HL-60/S4 treated with retinoic acid at 250 ng/mL for 4 days and 3 days (cell line): ENCODE measurements at regions not wholly inside any gene's neighbourhood (a gene's known extent, or its start where the extent isn't known, plus 50 kb on each side); places are given as distances from the start of the nearest gene placed in this dataset.
"Not testable (repeated sequence)": the region's sequence is repeated elsewhere in the genome, so short reads cannot be mapped to it uniquely, and the experiment has no call there.

Experiments
- in situ Hi-C: fragments of 300-500 bp; cut with MboI; formaldehyde crosslinking; loops from 2 replicates; pipeline ENCODE4 v1.7.0; 2022; ENCODE audit warnings: low sequenced_read_pairs

DNA sequence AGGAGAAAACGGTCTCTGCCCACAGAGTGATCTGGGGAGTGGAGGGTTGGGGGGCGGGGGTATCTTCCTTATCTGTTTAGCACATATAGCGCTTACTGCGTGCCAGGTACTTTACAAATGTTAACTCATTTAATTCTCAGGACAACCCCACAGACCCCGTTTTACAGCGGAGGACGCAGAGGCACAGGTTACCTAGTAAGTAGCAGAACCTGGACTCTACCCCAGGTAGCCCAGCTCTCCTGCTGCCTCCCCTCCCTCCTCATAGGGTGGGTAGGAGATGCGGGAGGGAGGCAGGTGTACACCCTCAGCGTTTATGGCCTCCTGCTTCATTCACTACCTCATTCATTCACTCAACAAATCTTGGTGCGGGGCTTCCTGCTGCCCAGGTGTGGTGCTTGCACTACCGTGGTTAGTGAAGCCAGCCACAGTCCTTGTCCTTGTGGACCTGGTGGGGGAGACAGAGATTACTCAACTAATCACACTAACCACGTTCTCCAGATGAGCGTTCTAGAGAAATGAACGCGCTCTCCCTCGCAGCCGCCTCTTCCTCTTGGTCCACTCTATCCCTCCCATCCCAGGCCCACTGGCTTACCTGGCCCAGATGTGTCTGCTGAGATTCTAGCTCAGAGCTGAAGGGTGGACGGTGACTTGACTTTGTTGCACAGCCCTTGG, 102.0 kb downstream of the IER5 start:
- in situ Hi-C loops = no loop called here

DNA sequence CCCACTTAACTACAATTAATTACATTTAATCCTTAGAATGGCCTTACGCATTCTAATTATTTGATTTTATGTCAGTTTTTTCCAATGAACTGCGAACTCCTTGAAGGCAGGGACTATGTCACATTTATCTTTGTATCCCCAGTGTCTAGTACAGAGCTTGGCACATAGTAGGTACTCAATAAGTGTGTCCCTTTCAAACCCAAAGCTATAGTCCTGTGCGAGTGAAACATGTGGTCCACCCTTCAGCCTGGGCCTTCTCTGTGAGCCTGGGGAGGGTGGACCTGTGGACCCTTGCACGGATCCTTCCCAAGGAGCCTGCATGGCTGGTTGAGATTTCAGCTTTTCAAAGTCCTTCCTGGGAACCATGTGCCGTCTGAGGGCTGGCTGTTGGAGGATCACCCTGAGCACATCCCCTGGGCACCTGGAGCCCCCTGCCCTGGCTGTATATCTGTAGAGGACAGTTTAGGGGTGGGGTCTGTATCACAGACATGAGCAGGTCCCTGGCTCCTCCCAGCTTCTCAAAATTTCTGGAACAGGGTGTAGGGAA, 103.1 kb downstream of the IER5 start:
- in situ Hi-C loops = no loop called here

DNA sequence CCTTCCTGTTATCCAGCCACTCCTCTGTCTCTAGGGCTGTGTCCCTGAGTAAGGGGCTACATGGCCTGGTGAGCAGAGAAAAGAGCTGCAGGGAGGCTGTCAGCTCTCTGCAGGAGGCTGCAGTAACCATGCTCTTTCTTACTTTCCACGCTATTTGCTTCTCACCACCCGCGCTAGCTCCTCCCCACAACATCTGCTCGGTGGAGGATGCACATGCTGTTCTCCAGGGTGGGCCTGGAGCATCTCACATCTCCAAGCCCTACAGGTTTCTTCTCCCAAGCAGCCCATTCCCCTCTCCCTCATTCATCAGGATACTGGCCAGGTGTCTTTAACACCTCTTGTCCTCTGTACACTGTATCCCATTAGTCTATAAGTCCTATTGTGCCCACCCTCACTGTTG, 103.8 kb downstream of the IER5 start:
- in situ Hi-C loops = no loop called here

DNA sequence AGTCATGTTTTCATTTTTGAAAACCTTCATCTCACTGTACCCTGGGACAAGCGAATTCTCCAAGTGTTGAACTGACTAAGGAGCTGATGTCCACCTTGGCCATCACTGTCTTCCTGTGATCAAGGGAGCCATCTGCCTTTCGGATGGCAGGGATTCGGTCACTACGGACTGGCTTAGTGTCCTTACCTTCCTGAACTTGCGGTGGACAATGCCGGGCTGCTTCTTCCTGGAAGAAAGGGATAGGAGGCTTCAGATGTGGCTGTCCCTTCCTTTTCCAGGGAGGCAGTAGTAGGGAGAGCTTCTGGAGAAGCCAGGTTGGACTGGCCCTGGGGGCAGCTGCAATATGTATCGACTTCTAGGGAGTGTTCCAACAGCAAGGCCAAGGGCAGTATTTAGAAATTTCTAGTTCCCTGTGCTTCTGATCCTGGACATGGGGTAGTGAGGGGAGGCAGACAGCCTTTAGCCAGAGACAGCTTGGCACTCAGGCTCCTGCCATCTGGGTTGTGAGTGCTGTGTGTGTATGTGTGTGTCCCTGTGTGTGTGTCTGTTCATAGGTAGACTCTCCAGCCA, 114.6 kb downstream of the IER5 start:
- in situ Hi-C loops = loop anchor here (10.0 kb wide), 1 partner anchor 212 kb away; no protein-coding TSS in a partner anchor

DNA sequence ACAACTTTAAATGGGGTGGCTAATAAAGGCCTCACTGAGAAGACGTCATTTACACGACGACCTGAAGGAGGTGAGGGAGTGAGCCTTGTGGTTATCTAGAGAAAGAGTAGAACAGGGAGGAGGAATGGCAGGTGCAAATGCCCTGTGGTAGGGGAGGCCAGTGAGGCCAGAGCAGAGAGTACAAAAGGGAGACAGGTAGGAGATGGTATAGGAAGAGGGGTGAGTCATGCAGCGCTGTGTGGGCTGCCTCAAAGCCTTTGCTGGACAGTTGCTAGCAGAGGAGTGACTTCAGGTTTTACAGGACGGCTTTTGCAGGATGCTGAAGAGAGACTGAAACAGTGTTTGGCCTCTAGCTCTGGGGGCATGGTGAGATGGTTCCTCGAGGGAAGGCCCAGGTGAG, 116.0 kb downstream of the IER5 start:
- in situ Hi-C loops = loop anchor here (10.0 kb wide), 1 partner anchor 210 kb away; no protein-coding TSS in a partner anchor

DNA sequence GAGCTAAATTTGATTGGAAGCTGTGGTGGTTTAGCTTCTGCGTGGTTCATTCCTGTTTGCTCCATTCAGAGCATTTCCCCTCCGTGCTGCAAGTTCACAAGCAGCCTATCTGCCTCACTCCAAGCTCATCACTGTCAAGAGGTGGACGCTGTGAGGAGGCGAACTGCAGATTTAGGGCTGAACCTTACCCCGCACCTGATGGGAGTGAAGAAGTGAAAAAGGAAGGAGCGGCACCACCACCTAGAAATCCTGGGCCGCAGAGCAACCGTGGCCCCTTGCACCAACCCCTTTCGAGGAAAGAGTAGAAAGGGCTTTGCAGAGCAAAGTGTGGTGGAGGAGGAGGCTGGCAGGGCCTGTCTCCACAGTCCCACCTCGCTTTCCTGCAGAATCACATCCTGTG, 117.4 kb downstream of the IER5 start:
- in situ Hi-C loops = loop anchor here (10.0 kb wide), 1 partner anchor 209 kb away; no protein-coding TSS in a partner anchor

DNA sequence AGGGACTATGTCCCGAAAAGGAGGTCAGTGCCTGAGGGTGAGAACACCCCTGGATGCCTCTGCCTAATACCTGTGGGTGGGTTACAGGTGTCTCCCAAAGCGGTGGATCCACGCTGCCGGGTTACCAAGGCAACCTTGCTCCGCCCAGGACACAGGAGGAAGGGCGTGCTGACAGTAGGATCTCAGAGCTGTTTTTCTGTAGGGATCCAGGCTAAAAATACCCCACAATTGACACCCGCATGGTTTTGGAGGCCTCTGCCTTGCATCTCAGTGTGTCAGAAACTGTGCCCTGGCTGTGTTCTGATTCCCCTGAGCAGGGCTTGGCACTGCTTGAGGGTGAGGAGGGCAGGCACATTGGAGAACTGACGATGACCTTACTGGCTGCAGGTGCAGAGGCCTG, 118.0 kb downstream of the IER5 start:
- in situ Hi-C loops = loop anchor here (10.0 kb wide), 1 partner anchor 208 kb away; no protein-coding TSS in a partner anchor

DNA sequence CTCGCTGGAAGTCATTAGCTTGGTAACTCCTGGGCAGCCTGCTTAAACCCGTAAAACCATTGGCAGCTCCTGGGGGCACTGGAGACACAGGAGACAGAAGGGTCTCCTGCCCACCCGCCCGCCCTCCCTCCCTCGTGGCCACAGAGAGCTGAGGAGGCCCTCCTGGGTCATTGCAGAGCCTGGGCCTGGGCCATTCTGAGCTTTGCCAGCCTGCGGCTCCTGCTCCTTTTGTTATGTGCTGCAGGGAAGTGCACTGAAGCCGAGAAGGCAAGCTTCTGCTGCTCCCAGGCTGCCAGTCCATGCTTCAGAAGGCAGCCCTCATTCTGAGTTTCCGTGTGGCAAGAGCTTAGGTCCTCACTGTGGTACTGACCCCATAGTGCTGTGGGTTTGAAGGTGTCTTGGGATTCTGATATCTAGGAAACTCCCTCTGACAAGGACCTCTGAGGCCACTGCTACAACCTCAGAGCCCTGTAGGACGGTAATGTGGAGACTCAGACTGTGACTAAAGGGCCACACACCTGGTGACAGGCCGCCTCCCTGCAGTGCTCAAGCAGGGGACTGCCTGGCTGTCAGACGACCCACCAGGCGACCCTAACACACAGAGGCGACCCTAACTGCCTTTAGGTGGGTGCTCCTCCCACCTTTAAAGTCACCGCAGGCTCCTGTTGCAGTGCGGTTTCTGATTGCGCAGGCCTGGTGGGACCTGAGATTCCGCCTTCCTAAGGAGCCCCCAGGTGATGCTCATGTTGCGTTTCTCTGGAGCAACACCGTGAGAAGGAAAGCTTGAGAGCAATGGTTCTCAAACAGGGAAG, 118.7 kb downstream of the IER5 start:
- in situ Hi-C loops = loop anchor here (10.0 kb wide), 1 partner anchor 208 kb away; no protein-coding TSS in a partner anchor

DNA sequence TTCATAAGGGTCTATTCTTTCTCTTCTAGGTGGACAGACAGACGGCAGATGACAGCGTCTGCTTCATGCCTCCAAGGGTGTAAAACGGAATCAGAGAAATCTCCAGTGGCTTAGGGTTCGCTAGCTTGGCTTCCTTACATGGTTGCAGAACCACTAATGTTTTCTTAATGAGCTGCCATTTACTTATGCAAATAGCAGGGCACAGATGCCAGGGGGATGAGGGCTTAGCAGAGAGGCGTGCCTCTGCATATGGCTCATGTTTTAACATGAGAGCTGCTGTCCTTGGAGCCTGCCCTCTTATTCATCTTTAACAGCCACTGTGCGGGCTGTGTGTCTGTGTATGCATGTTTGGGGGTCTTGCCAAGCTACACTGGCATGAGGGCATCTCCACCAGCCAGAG, 119.6 kb downstream of the IER5 start:
- in situ Hi-C loops = loop anchor here (10.0 kb wide), 1 partner anchor 207 kb away; no protein-coding TSS in a partner anchor

DNA sequence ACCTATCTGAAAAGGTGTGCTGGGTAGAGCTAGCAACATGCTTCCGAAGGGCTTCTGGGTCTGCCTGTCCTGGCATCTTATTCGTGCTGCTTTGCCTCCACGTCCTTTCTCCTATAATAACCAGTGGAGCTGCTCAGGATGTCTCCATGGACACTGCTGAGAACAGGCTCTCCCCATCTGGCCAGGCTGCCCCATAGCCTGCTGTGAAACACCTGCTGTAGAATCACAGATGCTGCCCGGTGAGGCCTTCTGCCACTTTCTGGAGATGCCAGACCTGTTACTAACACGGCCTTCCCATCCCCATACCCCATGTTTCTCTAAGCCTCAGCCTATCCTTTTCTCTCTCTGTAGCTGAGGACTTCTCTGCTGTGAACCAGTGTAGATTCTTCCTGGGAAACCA, 120.5 kb downstream of the IER5 start:
- in situ Hi-C loops = loop anchor here (10.0 kb wide), 1 partner anchor 206 kb away; no protein-coding TSS in a partner anchor

DNA sequence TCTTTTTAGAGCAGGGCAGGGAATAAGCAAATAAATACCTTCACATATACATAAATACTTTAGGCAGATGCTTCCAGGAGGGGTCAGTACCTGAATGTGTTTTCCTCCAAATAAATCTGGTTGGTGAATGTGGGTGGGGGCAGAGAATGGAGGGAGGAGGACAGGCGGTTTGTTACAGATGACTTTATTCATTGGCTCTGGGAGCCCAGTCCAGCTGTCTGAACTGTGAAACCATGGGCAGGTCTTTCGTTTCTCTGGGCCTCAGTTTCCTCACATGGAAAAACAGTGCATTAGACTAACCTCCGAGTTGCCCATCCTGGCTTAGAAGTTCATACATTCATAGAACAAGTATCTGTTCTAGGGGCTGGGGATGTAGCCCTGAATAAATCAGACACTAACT, 124.6 kb downstream of the IER5 start:
- in situ Hi-C loops = no loop called here

DNA sequence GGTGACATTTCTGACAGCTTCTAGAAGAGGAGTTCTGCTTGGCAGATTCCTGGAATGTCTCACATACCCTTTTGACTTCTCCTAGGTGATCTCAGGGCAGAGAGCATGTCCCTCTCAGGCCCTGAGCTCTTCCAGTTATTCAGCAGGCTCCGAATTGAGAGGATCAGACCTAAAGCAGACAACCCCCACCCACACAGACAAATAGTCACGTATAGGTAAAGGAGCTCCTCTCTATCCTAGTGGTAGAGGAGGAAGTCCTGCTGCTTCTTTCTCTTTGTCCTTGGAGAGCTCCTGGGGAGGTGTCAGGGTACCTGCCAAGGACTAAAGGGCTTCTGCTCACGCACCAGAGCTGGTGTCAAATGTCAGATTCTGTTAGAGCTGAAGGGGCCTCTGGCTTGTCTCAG, 128.1 kb downstream of the IER5 start:
- in situ Hi-C loops = no loop called here

DNA sequence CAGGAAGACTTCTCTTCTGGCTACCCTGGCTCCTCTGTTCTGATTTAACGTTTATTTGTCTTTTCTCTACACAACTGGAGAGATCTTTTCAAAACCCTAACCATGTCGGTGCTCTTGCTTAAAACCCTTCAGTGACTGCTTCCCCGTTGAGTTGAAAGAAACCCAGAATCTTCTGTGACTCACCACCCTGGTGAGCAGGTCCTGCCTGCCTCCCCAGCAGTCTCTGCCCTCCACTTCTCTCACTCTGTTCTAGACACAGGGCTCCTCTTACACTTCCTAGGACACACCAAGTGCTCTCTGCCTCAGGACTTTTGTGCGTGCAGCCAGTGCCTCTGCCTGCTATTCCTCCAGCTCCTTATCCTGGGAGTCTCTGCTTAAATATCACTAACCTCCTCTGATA, 131.4 kb downstream of the IER5 start:
- in situ Hi-C loops = no loop called here

DNA sequence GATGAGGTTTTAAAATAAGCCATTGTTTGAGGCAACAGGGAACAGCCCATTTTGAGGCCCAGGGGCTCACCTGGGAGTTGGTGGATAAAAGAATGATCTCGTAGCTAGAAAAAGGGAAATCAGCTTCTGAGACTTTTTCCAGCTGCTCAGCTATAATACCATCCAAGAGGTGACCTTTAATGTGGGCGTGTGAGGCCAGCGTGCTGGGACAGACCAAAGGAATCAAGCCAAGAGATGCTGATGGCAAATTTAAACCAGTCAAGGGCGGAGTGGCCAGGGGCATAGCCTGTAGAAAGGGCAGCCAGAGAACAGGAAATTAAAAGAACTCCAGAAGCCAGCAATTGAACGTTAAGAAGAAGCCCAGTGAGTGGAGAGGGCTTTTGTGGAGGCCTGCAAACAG, 132.6 kb downstream of the IER5 start:
- in situ Hi-C loops = no loop called here

DNA sequence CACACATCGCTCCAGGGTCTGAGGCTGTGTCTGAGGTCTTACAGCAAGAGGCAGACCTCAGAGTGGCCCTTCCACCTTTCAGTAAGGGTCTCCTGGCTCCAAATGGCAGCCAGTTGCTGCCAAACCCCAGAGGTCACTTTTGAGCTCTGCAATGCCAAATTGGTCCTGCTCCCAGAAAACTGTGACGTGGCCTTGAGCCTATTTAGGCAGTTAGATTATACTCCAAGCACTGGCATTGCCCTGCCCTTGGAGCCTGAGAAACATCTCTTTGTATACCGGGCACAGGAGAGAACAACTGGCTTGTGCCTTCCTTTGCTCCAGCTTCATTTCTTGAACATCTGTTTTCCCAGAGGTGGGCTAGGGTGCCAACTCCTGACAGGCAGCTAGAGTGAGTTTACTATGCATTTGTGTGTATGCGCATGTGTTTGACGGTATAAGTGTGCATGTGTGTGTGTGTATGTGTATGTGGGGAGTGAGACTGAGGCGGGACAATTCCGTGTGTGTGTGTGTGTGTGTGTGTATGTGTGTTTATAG, 134.5 kb downstream of the IER5 start:
- in situ Hi-C loops = no loop called here

DNA sequence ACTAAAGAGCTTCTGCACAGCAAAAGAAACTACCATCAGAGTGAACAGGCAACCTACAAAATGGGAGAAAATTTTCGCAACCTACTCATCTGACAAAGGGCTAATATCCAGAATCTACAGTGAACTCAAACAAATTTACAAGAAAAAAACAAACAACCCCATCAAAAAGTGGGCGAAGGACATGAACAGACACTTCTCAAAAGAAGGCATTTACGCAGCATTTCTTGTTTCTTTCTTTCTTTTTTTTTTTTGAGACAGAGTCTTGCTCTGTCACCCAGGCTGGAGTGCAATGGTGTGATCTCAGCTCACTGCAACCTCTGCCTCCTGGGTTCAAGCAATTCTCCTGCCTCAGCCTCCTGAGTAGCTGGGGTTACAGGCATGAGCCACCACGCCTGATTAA, 138.2 kb downstream of the IER5 start:
- in situ Hi-C loops = not testable (repeated sequence)

DNA sequence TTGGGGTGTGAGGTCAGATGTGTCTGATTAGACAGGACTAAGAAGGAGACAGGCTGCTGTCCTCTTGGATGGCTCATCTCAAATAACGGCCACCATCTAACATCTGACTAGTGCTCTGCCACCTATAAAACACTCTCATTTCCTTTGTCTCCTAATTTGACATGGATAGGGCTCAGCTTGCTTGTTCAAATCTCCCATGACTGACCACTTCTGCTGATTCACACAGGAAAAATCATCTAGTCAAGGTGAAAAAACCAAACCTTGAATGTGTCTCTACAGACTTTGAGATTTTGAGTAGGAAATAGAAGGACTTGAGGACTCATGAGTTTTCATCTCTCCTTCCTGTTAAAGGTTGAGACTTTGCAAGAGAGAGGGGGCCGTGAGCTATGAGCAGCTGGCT, 150.6 kb downstream of the IER5 start:
- in situ Hi-C loops = no loop called here

DNA sequence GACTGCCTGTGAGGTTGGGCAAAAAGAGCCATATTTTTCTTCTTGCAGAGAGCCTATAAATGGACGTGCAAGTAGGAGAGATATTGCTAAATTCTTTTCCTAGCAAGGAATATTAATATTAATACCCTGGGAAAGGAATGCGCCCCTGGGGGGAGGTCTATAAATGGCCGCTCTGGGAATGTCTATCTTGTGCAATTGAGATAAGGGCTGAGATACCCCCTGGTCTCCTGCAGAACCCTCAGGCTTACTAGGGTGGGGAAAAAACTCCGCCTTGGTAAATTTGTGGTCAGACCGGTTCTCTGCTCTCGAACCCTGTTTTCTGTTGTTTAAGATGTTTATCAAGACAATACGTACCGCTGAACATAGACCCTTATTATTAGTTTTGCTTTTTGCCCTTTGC, 157.8 kb downstream of the IER5 start:
- in situ Hi-C loops = not testable (repeated sequence)

DNA sequence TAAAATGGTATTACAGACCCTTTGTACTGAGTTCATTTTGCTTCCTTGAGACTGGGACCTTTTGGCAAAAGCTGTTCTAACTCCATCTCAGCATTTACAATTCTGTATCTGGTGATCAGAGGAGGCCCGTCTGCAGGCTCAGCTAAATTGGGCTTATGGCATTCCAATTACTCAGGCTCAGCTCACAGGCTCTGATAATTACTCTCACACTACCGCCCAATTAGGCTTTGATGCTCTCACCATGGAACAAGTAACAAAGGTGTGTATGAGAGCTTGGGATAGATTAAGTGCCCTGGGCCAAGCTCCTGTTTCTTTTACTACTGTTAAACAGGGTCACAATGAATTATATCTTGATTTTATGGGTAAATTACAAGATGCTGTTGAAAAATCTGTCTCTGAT, 159.9 kb downstream of the IER5 start:
- in situ Hi-C loops = not testable (repeated sequence)

DNA sequence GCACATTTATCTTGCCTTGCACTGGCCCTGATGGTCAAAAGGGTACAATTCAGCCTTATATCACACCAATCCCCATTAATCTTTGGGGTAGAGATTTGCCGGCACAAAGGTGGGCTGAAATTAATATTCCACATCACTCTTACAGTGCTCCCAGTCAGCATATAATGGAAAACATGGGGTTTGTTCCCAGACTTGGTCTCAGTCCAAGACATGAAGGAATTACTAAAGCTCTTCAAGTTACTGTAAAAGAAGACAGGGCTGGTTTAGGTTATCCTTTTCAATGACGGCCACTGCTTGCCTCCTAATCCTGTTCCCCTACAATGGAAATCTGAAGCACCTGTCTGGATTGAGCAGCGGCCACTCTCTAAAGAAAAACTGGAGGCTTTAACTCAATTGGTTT, 160.7 kb downstream of the IER5 start:
- in situ Hi-C loops = no loop called here

DNA sequence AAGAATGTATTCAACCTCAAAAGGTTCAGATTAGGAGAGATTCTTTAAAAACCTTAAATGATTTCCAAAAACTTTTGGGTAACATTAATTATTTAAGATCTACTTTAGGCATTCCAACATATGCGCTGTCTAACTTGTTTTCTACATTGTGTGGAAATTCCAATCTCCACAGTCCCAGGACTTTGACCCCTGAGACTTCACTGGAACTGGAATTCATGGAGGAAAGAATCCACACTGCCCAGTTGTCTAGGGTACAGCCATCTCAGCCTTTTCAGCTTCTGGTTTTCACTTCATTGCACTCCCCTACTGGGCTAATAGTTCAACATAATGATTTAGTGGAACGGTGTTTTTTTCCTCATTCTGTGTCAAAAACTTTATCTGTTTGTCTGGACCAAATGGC, 161.5 kb downstream of the IER5 start:
- in situ Hi-C loops = no loop called here
